H1 (cell line): ENCODE measurements at regions not wholly inside any gene's neighbourhood (a gene's known extent, or its start where the extent isn't known, plus 50 kb on each side); places are given as distances from the start of the nearest gene placed in this dataset.

Experiments
- CTCF ChIA-PET: fragments of 300-600 bp; sonication (Branson Sonifier 250); formaldehyde crosslinking; loops from one replicate; lab custom pipeline; 2021; ENCODE audit not compliant: partially characterized antibody; lab: Charles Lee
- POLR2A ChIA-PET: fragments of 300-600 bp; sonication (Branson Sonifier 250); formaldehyde crosslinking; loops from one replicate; lab custom pipeline; 2021; ENCODE audit warnings: inconsistent platforms; ENCODE audit not compliant: partially characterized antibody; lab: Charles Lee
- DNase-seq, 2 experiments: peaks; one replicate each; pipeline versions ENCODE4 v3.0.0 to v3.0.0-alpha.2; 2010 to 2022; ENCODE audit warnings: low spot score in 2 of 2, low read depth in 1 of 2, mixed read lengths in 1 of 2
- FAIRE-seq: peaks from 2 replicates; lab custom pipeline; 2011; peaks lifted over from hg19 to GRCh38; lab: Jason Lieb, UNC
- H2AFZ ChIP-seq: 2 replicates; pipeline ENCODE4 v1.8.1; 2012; ENCODE audit warnings: low read length, inconsistent platforms
- H2AK5ac ChIP-seq: 2 replicates; pipeline ENCODE4 v1.6.1; 2013; ENCODE audit warnings: low read depth, low read length
- H2BK120ac ChIP-seq: replicated peaks from 2 replicates; pipeline ENCODE3; 2013; ENCODE audit warnings: low read depth, low read length, inconsistent platforms
- H2BK12ac ChIP-seq: 2 replicates; pipeline ENCODE4 v1.6.1; 2013; ENCODE audit warnings: low read depth, low read length
- H2BK15ac ChIP-seq: 2 replicates; pipeline ENCODE4 v1.6.1; 2013; ENCODE audit warnings: low read length
- H2BK20ac ChIP-seq: 2 replicates; pipeline ENCODE4 v1.6.1; 2013; ENCODE audit warnings: low read length
- H2BK5ac ChIP-seq: 2 replicates; pipeline ENCODE4 v1.6.1; 2013; ENCODE audit warnings: low read depth, low read length
- H3K14ac ChIP-seq: 2 replicates; pipeline ENCODE4 v1.6.1; 2013; ENCODE audit warnings: inconsistent platforms; ENCODE audit not compliant: insufficient read length
- H3K18ac ChIP-seq: 2 replicates; pipeline ENCODE4 v1.6.1; 2013; ENCODE audit warnings: low read length; ENCODE audit errors: extremely low read depth
- H3K23ac ChIP-seq: 2 replicates; pipeline ENCODE4 v1.6.1; 2013; ENCODE audit warnings: inconsistent platforms; ENCODE audit not compliant: insufficient read length
- H3K23me2 ChIP-seq: 2 replicates; pipeline ENCODE4 v1.6.1; 2013; ENCODE audit warnings: low read depth, low read length
- H3K27ac ChIP-seq: 2 replicates; pipeline ENCODE4 v1.6.1; 2011; ENCODE audit warnings: low read depth, low read length, inconsistent platforms
- H3K27me3 ChIP-seq, 4 experiments: replicated peaks in 1 of 4; 1 replicate in 1 of 4; 2 replicates in 3 of 4; pipeline versions ENCODE4 v1.6.1 to v1.8.1; 2011 to 2013; ENCODE audit warnings: low read length in 3 of 4, mild to moderate bottlenecking in 3 of 4, inconsistent platforms in 2 of 4, mixed read lengths in 2 of 4, moderate library complexity in 1 of 4; ENCODE audit not compliant: control insufficient read depth in 3 of 4, insufficient read depth in 3 of 4; ENCODE audit errors: extremely low read depth in 1 of 4
- H3K36me3 ChIP-seq, 4 experiments: 2 replicates each; pipeline versions ENCODE4 v1.6.1 to v1.8.1; 2011 to 2013; ENCODE audit warnings: mild to moderate bottlenecking in 4 of 4, low read length in 3 of 4, moderate library complexity in 2 of 4, control low read depth in 1 of 4, inconsistent platforms in 1 of 4; ENCODE audit not compliant: insufficient read depth in 4 of 4, control insufficient read depth in 2 of 4
- H3K4ac ChIP-seq: replicated peaks from 2 replicates; pipeline ENCODE3; 2013; ENCODE audit warnings: low read length, low read depth, mixed read lengths, inconsistent platforms; ENCODE audit not compliant: insufficient read length
- H3K4me1 ChIP-seq, 4 experiments: replicated peaks in 1 of 4; 1 replicate in 1 of 4; 2 replicates in 3 of 4; pipeline versions ENCODE4 v1.6.1 to v1.8.1; 2011 to 2013; ENCODE audit warnings: low read length in 3 of 4, inconsistent platforms in 2 of 4, mixed read lengths in 1 of 4; ENCODE audit not compliant: insufficient read depth in 4 of 4, control insufficient read depth in 3 of 4
- H3K4me2 ChIP-seq, 2 experiments: 2 replicates each; pipeline versions ENCODE4 v1.6.1 to v1.8.1; 2011 to 2013; ENCODE audit warnings: low read depth in 2 of 2, low read length in 2 of 2, control low read depth in 1 of 2, inconsistent platforms in 1 of 2, mild to moderate bottlenecking in 1 of 2; ENCODE audit not compliant: insufficient read depth in 1 of 2
- H3K4me3 ChIP-seq, 4 experiments: fragments of 200-600, 300-600 bp in 1 of 4; sonication (generic), shearing (Covaris generic), sonication (Bioruptor Twin) in 1 of 4; 2 replicates each; pipeline versions ENCODE4 v1.5.1 to v1.8.1; 2011 to 2016; ENCODE audit warnings: low read length in 4 of 4, low read depth in 3 of 4, control low read depth in 2 of 4, inconsistent platforms in 2 of 4, mild to moderate bottlenecking in 2 of 4, mixed read lengths in 1 of 4, moderate library complexity in 1 of 4; ENCODE audit not compliant: insufficient read depth in 2 of 4; ENCODE audit errors: extremely low read depth in 1 of 4
- H3K56ac ChIP-seq: replicated peaks from 2 replicates; pipeline ENCODE3; 2013; ENCODE audit warnings: low read depth, mild to moderate bottlenecking, mixed read lengths, low read length, inconsistent platforms; ENCODE audit not compliant: insufficient read length
- H3K79me1 ChIP-seq: 2 replicates; pipeline ENCODE4 v1.6.1; 2013; ENCODE audit warnings: low read depth, low read length, control low read depth
- H3K79me2 ChIP-seq, 2 experiments: 2 replicates each; pipeline versions ENCODE4 v1.6.1 to v1.8.1; 2012 to 2013; ENCODE audit warnings: low read length in 2 of 2, mild to moderate bottlenecking in 2 of 2, inconsistent platforms in 1 of 2; ENCODE audit not compliant: insufficient read depth in 2 of 2, control insufficient read depth in 1 of 2
- H3K9ac ChIP-seq, 4 experiments: replicated peaks in 1 of 4; 1 replicate in 1 of 4; 2 replicates in 3 of 4; pipeline versions ENCODE4 v1.6.1 to v1.8.1; 2011 to 2013; ENCODE audit warnings: low read depth in 3 of 4, low read length in 3 of 4, control low read depth in 2 of 4, mild to moderate bottlenecking in 2 of 4, moderate library complexity in 2 of 4, inconsistent platforms in 1 of 4; ENCODE audit errors: extremely low read depth in 1 of 4
- H3K9me3 ChIP-seq, 2 experiments: 2 replicates each; pipeline versions ENCODE4 v1.6.1 to v1.8.1; 2012 to 2013; ENCODE audit warnings: mild to moderate bottlenecking in 2 of 2, moderate library complexity in 2 of 2, control low read depth in 1 of 2, inconsistent platforms in 1 of 2, low read depth in 1 of 2, low read length in 1 of 2, mixed read lengths in 1 of 2; ENCODE audit not compliant: insufficient read depth in 2 of 2
- H4K20me1 ChIP-seq, 2 experiments: replicated peaks in 1 of 2; 2 replicates each; pipeline versions ENCODE3 to v1.8.1; 2011 to 2013; ENCODE audit warnings: inconsistent platforms in 2 of 2, low read length in 2 of 2, mild to moderate bottlenecking in 1 of 2; ENCODE audit not compliant: insufficient read depth in 2 of 2, control insufficient read depth in 1 of 2
- H4K5ac ChIP-seq: 2 replicates; pipeline ENCODE4 v1.6.1; 2013; ENCODE audit warnings: low read length, low read depth, mixed read lengths, inconsistent platforms; ENCODE audit not compliant: insufficient read length
- H4K8ac ChIP-seq: 2 replicates; pipeline ENCODE4 v1.8.0; 2013; ENCODE audit warnings: mild to moderate bottlenecking, moderate library complexity, low read length, inconsistent platforms; ENCODE audit not compliant: insufficient read depth; ENCODE audit errors: extremely low read depth
- H4K91ac ChIP-seq: replicated peaks from 2 replicates; pipeline ENCODE3; 2013; ENCODE audit warnings: low read length, mixed read lengths, inconsistent platforms; ENCODE audit not compliant: insufficient read length
- CEBPB ChIP-seq: IDR thresholded peaks from 2 replicates; pipeline ENCODE4 v1.6.1; 2012; ENCODE audit warnings: low read depth, low read length
- CHD2 ChIP-seq: IDR thresholded peaks from 2 replicates; pipeline ENCODE4 v1.6.1; 2012; ENCODE audit warnings: low read length, improper control_type of control experiment
- HDAC6 ChIP-seq: IDR thresholded peaks from one replicate; pipeline ENCODE4 v1.7.1; 2012; ENCODE audit warnings: low read depth, mild to moderate bottlenecking, inconsistent platforms, low read length, moderate library complexity
- KDM5A ChIP-seq: fragments of 200-600 bp; IDR thresholded peaks from 2 replicates; pipeline ENCODE4 v1.7.1; 2012; ENCODE audit warnings: mild to moderate bottlenecking, low read length, inconsistent platforms, mixed read lengths
- RNF2 ChIP-seq: fragments of 200-900, 300-1000 bp; sonication (generic); IDR thresholded peaks from 2 replicates; pipeline ENCODE4 v1.7.1; 2016; ENCODE audit warnings: borderline replicate concordance, low read depth, mild to moderate bottlenecking, antibody characterized with exemption, low read length; ENCODE audit not compliant: poor library complexity, severe bottlenecking; ENCODE audit errors: missing control alignments
- SAP30 ChIP-seq: fragments of 300-600 bp; sonication (generic); IDR thresholded peaks from 2 replicates; pipeline ENCODE4 v1.7.1; 2012; ENCODE audit warnings: low read length, moderate library complexity, mild to moderate bottlenecking, inconsistent platforms; ENCODE audit not compliant: insufficient read depth, insufficient replicate concordance
- SIX5 ChIP-seq: IDR thresholded peaks from 2 replicates; pipeline ENCODE4 v1.6.1; 2011; ENCODE audit warnings: mild to moderate bottlenecking, low read depth, low read length
- SP1 ChIP-seq: IDR thresholded peaks from 2 replicates; pipeline ENCODE4 v1.6.1; 2011; ENCODE audit warnings: low read depth, low read length
- SRF ChIP-seq: IDR thresholded peaks from 2 replicates; pipeline ENCODE4 v1.6.1; 2011; ENCODE audit warnings: mild to moderate bottlenecking, low read depth, low read length, moderate library complexity
- ZNF274 ChIP-seq: IDR thresholded peaks from 2 replicates; pipeline ENCODE4 v1.7.0; 2012; ENCODE audit warnings: low read length, borderline replicate concordance; ENCODE audit errors: extremely low read depth
- WGBS, 2 experiments: shearing (Covaris generic) in 1 of 2; methylation state at CpG; one replicate each; pipeline versions ENCODE4 v1.1.6 to v1.1.7; 2013 to 2015; ENCODE audit warnings: low lambda C conversion rate in 2 of 2, mixed read lengths in 2 of 2, inconsistent platforms in 1 of 2, low coverage in 1 of 2, missing lambda C conversion rate in 1 of 2; ENCODE audit not compliant: insufficient replicate concordance in 2 of 2, insufficient coverage in 1 of 2, insufficient read length in 1 of 2; ENCODE audit errors: extremely low coverage in 1 of 2, missing lambda C conversion rate in 1 of 2; 5-methylcytosine and 5-hydroxymethylcytosine counted together
- TF ChIP-seq, protein P1 (sequence below), 3 experiments: IDR thresholded peaks; 1 replicate in 2 of 3; 2 replicates in 1 of 3; pipeline versions ENCODE4 v1.5.1 to v1.6.1; 2011; ENCODE audit warnings: low read length in 3 of 3, mild to moderate bottlenecking in 3 of 3, inconsistent platforms in 2 of 3, low read depth in 1 of 3, moderate library complexity in 1 of 3; ENCODE audit not compliant: insufficient read depth in 1 of 3; ENCODE audit errors: control extremely low read depth in 1 of 3

DNA sequence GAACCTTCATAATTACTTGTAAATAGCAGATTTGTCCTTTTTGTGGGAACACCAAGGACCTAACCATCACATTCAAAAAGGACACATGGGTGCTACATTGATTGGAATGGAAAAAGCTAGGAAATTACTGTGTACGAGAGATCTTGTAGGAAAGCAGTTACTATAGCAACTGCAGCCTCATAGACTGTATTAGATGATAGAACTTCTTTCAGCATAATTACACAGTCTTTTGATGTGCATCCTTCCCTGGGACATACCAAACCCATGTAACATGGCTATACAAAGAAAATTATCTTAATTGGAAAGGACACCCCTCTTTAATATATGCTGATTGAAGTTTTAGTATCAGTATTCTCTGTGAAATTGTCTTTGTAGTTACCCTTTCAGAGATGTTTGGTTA is 130.7 kb upstream of the CTSO start:
- Histone ChIP-seq H3K36me3 (no peaks in the 10 kb centered on the region), H2BK120ac (no peak overlapping the region), H3K4me2 (no peak overlapping the region), H3K27ac (no peak overlapping the region), H3K4ac (no peak overlapping the region), H3K56ac (no peak overlapping the region), H4K8ac (no peak overlapping the region), H3K79me1 (no peaks in the 10 kb centered on the region), H4K91ac (no peak overlapping the region), H2BK5ac (no peak overlapping the region), H3K9me3 (no peaks in the 10 kb centered on the region), H3K23me2 (no peaks in the 10 kb centered on the region), H3K79me2 (no peaks in the 10 kb centered on the region), H2BK20ac (no peak overlapping the region), H3K4me3 (no peak overlapping the region), H3K4me1 (no peaks in the 10 kb centered on the region), H2BK12ac (no peak overlapping the region), H2AFZ (no peak overlapping the region), H3K23ac (no peak overlapping the region)
- DNase-seq = no peak
- ChIA-PET CTCF (interaction anchor here (1.0 kb wide), 1 partner anchor 85 kb away, joined by 3 read pairs; no protein-coding TSS in a partner anchor), POLR2A (no interaction called here)
- 100% methylated on average over 1 of the region's 1 CpG; no CpG with 5 or more reads in 1 of the 2 experiments for WGBS, 2 experiments
- no peak for TF ChIP-seq RNF2
- TF ChIP-seq KDM5A = no peak
- TF ChIP-seq CHD2 = no peak
- no peak for TF ChIP-seq SIX5
- TF ChIP-seq, protein P1, sequence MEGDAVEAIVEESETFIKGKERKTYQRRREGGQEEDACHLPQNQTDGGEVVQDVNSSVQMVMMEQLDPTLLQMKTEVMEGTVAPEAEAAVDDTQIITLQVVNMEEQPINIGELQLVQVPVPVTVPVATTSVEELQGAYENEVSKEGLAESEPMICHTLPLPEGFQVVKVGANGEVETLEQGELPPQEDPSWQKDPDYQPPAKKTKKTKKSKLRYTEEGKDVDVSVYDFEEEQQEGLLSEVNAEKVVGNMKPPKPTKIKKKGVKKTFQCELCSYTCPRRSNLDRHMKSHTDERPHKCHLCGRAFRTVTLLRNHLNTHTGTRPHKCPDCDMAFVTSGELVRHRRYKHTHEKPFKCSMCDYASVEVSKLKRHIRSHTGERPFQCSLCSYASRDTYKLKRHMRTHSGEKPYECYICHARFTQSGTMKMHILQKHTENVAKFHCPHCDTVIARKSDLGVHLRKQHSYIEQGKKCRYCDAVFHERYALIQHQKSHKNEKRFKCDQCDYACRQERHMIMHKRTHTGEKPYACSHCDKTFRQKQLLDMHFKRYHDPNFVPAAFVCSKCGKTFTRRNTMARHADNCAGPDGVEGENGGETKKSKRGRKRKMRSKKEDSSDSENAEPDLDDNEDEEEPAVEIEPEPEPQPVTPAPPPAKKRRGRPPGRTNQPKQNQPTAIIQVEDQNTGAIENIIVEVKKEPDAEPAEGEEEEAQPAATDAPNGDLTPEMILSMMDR (IDR thresholded peaks at IDR 0.05; ENCODE audit: control extremely low read depth in 1 of 3, insufficient read depth in 1 of 3, low read depth in 1 of 3, low read length in 3 of 3) = no peak
- no peak for TF ChIP-seq CEBPB
- TF ChIP-seq SAP30 = no peak
- TF ChIP-seq HDAC6 = no peak
- TF ChIP-seq SRF = no peak
- no peak for TF ChIP-seq SP1
- no peak for TF ChIP-seq ZNF274
- TF ChIP-seq, all 59 proteins: peak for 0
- H3K18ac ChIP-seq = no peak overlapping the region
- H3K14ac ChIP-seq = no peak overlapping the region
- FAIRE-seq = no peak
- H3K27me3 ChIP-seq = no peaks in the 10 kb centered on the region
- no peaks in the 10 kb centered on the region for H4K20me1 ChIP-seq
- H2BK15ac ChIP-seq = no peak overlapping the region
- no peak overlapping the region for H4K5ac ChIP-seq
- no peak overlapping the region for H3K9ac ChIP-seq
- no peak overlapping the region for H2AK5ac ChIP-seq
